Sigmoid colon (tissue), 3 donors: ENCODE measurements at regions not wholly inside any gene's neighbourhood (a gene's known extent, or its start where the extent isn't known, plus 50 kb on each side); places are given as distances from the start of the nearest gene placed in this dataset.

Experiments
- CTCF ChIP-seq, 4 experiments: fragments of 450-650 bp in 3 of 4; fragments of 200-600 bp in 1 of 4; IDR thresholded peaks; one replicate each; pipeline ENCODE4 v1.5.1; 2016 to 2019; ENCODE audit warnings: antibody characterized with exemption in 4 of 4, mild to moderate bottlenecking in 3 of 4, moderate library complexity in 2 of 4
- POLR2A ChIP-seq, 2 donors: fragments of 450-650 bp; IDR thresholded peaks; one replicate each; pipeline ENCODE4 v1.6.1; 2016; ENCODE audit warnings: antibody characterized with exemption in 2 of 2, mild to moderate bottlenecking in 2 of 2, moderate library complexity in 2 of 2

GRCh38 chr3:71987089-71987735 is 202.3 kb upstream of the PROK2 start:
- no peak for TF ChIP-seq POLR2A (IDR thresholded peaks at IDR 0.05)
- peak in 2 of 4 experiments; percentile 14 to 29 for TF ChIP-seq CTCF (IDR thresholded peaks at IDR 0.05)
